ENCODE measurements at regions not wholly inside any gene's neighbourhood (a gene's known extent, or its start where the extent isn't known, plus 50 kb on each side); places are given as distances from the start of the nearest gene placed in this dataset.

GRCh38 chr4:125750399-125750798 lies 435.6 kb downstream of the FAT4 start:
- H3K9me3 ChIP-seq (ENCODE audit: control insufficient read depth, low read length), result no peaks in the 10 kb centered on the region
- no peak overlapping the region for H3K27ac ChIP-seq (ENCODE audit: low read depth in 1 of 2, low read length in 2 of 2)
- H3K4me1 ChIP-seq (ENCODE audit: control insufficient read depth in 1 of 2, insufficient read depth in 2 of 2, low read length in 2 of 2), result peaks cover 0 to 1% of the 10 kb centered on the region in 2 donors
- ATAC-seq (ENCODE audit: low FRiP score) (no peak), DNase-seq (no peak)
- 88 to 90% methylated on average over 1 of the region's 1 CpG for WGBS, 2 donors
- no peaks in the 10 kb centered on the region for H3K27me3 ChIP-seq (ENCODE audit: control insufficient read depth in 1 of 2, insufficient read depth in 2 of 2, low read length in 1 of 2)
- H3K36me3 ChIP-seq (ENCODE audit: control insufficient read depth in 1 of 2, insufficient read depth in 2 of 2, low read length in 1 of 2), result no peaks in the 10 kb centered on the region
- no peak overlapping the region for H3K4me3 ChIP-seq (ENCODE audit: low read length in 2 of 2)
- intact Hi-C loops (cut with DNase I), result no loop called here

GRCh38 chr4:125750828-125751466 lies 436.2 kb downstream of the FAT4 start:
- H3K27me3 ChIP-seq (ENCODE audit: control insufficient read depth in 1 of 2, insufficient read depth in 2 of 2, low read length in 1 of 2), result no peaks in the 10 kb centered on the region
- intact Hi-C loops (cut with DNase I), result no loop called here
- ATAC-seq (ENCODE audit: low FRiP score), result peak; percentile 83
- H3K27ac ChIP-seq (ENCODE audit: low read depth in 1 of 2, low read length in 2 of 2), result no peak overlapping the region
- DNase-seq, result no peak
- H3K36me3 ChIP-seq (ENCODE audit: control insufficient read depth in 1 of 2, insufficient read depth in 2 of 2, low read length in 1 of 2), result no peaks in the 10 kb centered on the region
- WGBS, 2 donors, result 18 to 22% methylated on average over 6 of the region's 6 CpGs
- H3K4me3 ChIP-seq (ENCODE audit: low read length in 2 of 2), result no peak overlapping the region
- H3K4me1 ChIP-seq (ENCODE audit: control insufficient read depth in 1 of 2, insufficient read depth in 2 of 2, low read length in 2 of 2), result peaks cover 0 to 1% of the 10 kb centered on the region in 2 donors
- no peaks in the 10 kb centered on the region for H3K9me3 ChIP-seq (ENCODE audit: control insufficient read depth, low read length)

- Histone ChIP-seq H3K9me3 (ENCODE audit: control insufficient read depth, low read length) (no peaks in the 10 kb centered on the region), H3K4me1 (ENCODE audit: control insufficient read depth in 1 of 2, insufficient read depth in 2 of 2, low read length in 2 of 2) (no peaks in the 10 kb centered on the region), H3K27me3 (ENCODE audit: control insufficient read depth in 1 of 2, insufficient read depth in 2 of 2, low read length in 1 of 2) (no peaks in the 10 kb centered on the region), H3K36me3 (ENCODE audit: control insufficient read depth in 1 of 2, insufficient read depth in 2 of 2, low read length in 1 of 2) (no peaks in the 10 kb centered on the region), H3K4me3 (ENCODE audit: low read length in 2 of 2) (no peak overlapping the region), H3K27ac (ENCODE audit: low read depth in 1 of 2, low read length in 2 of 2) (no peak overlapping the region)
- no peak for DNase-seq
- no peak for ATAC-seq (ENCODE audit: low FRiP score)
- 62 to 67% methylated on average over 1 of the region's 1 CpG for WGBS, 2 donors
- intact Hi-C loops (cut with DNase I), result no loop called here
Observed at GRCh38 chr4:125758438-125758837, 443.7 kb downstream of the FAT4 start.

GRCh38 chr4:125760201-125760819 lies 445.6 kb downstream of the FAT4 start:
- no peaks in the 10 kb centered on the region for H3K4me1 ChIP-seq (ENCODE audit: control insufficient read depth in 1 of 2, insufficient read depth in 2 of 2, low read length in 2 of 2)
- no peaks in the 10 kb centered on the region for H3K27me3 ChIP-seq (ENCODE audit: control insufficient read depth in 1 of 2, insufficient read depth in 2 of 2, low read length in 1 of 2)
- H3K9me3 ChIP-seq (ENCODE audit: control insufficient read depth, low read length), result no peaks in the 10 kb centered on the region
- H3K27ac ChIP-seq (ENCODE audit: low read depth in 1 of 2, low read length in 2 of 2), result no peak overlapping the region
- ATAC-seq (ENCODE audit: low FRiP score) (no peak), DNase-seq (no peak)
- intact Hi-C loops (cut with DNase I), result no loop called here
- no peaks in the 10 kb centered on the region for H3K36me3 ChIP-seq (ENCODE audit: control insufficient read depth in 1 of 2, insufficient read depth in 2 of 2, low read length in 1 of 2)
- WGBS, 2 donors, result 94% methylated on average over 2 of the region's 2 CpGs
- no peak overlapping the region for H3K4me3 ChIP-seq (ENCODE audit: low read length in 2 of 2)

- 84 to 86% methylated on average over 3 of the region's 3 CpGs for WGBS, 2 donors
- H3K4me1 ChIP-seq (ENCODE audit: control insufficient read depth in 1 of 2, insufficient read depth in 2 of 2, low read length in 2 of 2), result no peaks in the 10 kb centered on the region
- no peak overlapping the region for H3K4me3 ChIP-seq (ENCODE audit: low read length in 2 of 2)
- H3K27me3 ChIP-seq (ENCODE audit: control insufficient read depth in 1 of 2, insufficient read depth in 2 of 2, low read length in 1 of 2), result no peaks in the 10 kb centered on the region
- H3K36me3 ChIP-seq (ENCODE audit: control insufficient read depth in 1 of 2, insufficient read depth in 2 of 2, low read length in 1 of 2), result no peaks in the 10 kb centered on the region
- no peak for DNase-seq
- H3K9me3 ChIP-seq (ENCODE audit: control insufficient read depth, low read length), result no peaks in the 10 kb centered on the region
- no peak for ATAC-seq (ENCODE audit: low FRiP score)
- H3K27ac ChIP-seq (ENCODE audit: low read depth in 1 of 2, low read length in 2 of 2), result no peak overlapping the region
- intact Hi-C loops (cut with DNase I), result no loop called here
Observed at GRCh38 chr4:125760956-125761355, 446.2 kb downstream of the FAT4 start.

GRCh38 chr4:125762537-125762936 lies 447.8 kb downstream of the FAT4 start:
- intact Hi-C loops (cut with DNase I), result no loop called here
- Histone ChIP-seq H3K9me3 (ENCODE audit: control insufficient read depth, low read length) (no peaks in the 10 kb centered on the region), H3K4me3 (ENCODE audit: low read length in 2 of 2) (no peak overlapping the region), H3K27me3 (ENCODE audit: control insufficient read depth in 1 of 2, insufficient read depth in 2 of 2, low read length in 1 of 2) (no peaks in the 10 kb centered on the region), H3K36me3 (ENCODE audit: control insufficient read depth in 1 of 2, insufficient read depth in 2 of 2, low read length in 1 of 2) (no peaks in the 10 kb centered on the region), H3K27ac (ENCODE audit: low read depth in 1 of 2, low read length in 2 of 2) (no peak overlapping the region), H3K4me1 (ENCODE audit: control insufficient read depth in 1 of 2, insufficient read depth in 2 of 2, low read length in 2 of 2) (no peaks in the 10 kb centered on the region)
- DNase-seq (no peak), ATAC-seq (ENCODE audit: low FRiP score) (no peak)
- 75 to 80% methylated on average over 3 of the region's 3 CpGs for WGBS, 2 donors

- Histone ChIP-seq H3K4me1 (ENCODE audit: control insufficient read depth in 1 of 2, insufficient read depth in 2 of 2, low read length in 2 of 2) (no peaks in the 10 kb centered on the region), H3K27ac (ENCODE audit: low read depth in 1 of 2, low read length in 2 of 2) (no peak overlapping the region), H3K36me3 (ENCODE audit: control insufficient read depth in 1 of 2, insufficient read depth in 2 of 2, low read length in 1 of 2) (no peaks in the 10 kb centered on the region), H3K9me3 (ENCODE audit: control insufficient read depth, low read length) (no peaks in the 10 kb centered on the region), H3K27me3 (ENCODE audit: control insufficient read depth in 1 of 2, insufficient read depth in 2 of 2, low read length in 1 of 2) (no peaks in the 10 kb centered on the region), H3K4me3 (ENCODE audit: low read length in 2 of 2) (no peak overlapping the region)
- ATAC-seq (ENCODE audit: low FRiP score) (no peak), DNase-seq (no peak)
- intact Hi-C loops (cut with DNase I), result no loop called here
Observed at GRCh38 chr4:125765941-125766340, 451.2 kb downstream of the FAT4 start.

GRCh38 chr4:125770814-125771398 lies 456.2 kb downstream of the FAT4 start:
- no peak for ATAC-seq (ENCODE audit: low FRiP score)
- H3K9me3 ChIP-seq (ENCODE audit: control insufficient read depth, low read length), result no peaks in the 10 kb centered on the region
- no peaks in the 10 kb centered on the region for H3K27me3 ChIP-seq (ENCODE audit: control insufficient read depth in 1 of 2, insufficient read depth in 2 of 2, low read length in 1 of 2)
- no peak overlapping the region for H3K4me3 ChIP-seq (ENCODE audit: low read length in 2 of 2)
- 58 to 64% methylated on average over 6 of the region's 6 CpGs for WGBS, 2 donors
- DNase-seq, result no peak
- intact Hi-C loops (cut with DNase I), result no loop called here
- no peaks in the 10 kb centered on the region for H3K36me3 ChIP-seq (ENCODE audit: control insufficient read depth in 1 of 2, insufficient read depth in 2 of 2, low read length in 1 of 2)
- H3K4me1 ChIP-seq (ENCODE audit: control insufficient read depth in 1 of 2, insufficient read depth in 2 of 2, low read length in 2 of 2), result no peaks in the 10 kb centered on the region
- no peak overlapping the region for H3K27ac ChIP-seq (ENCODE audit: low read depth in 1 of 2, low read length in 2 of 2)

- no peak overlapping the region for H3K27ac ChIP-seq (ENCODE audit: low read depth in 1 of 2, low read length in 2 of 2)
- no peak for DNase-seq
- no peaks in the 10 kb centered on the region for H3K9me3 ChIP-seq (ENCODE audit: control insufficient read depth, low read length)
- no peaks in the 10 kb centered on the region for H3K36me3 ChIP-seq (ENCODE audit: control insufficient read depth in 1 of 2, insufficient read depth in 2 of 2, low read length in 1 of 2)
- no peak overlapping the region for H3K4me3 ChIP-seq (ENCODE audit: low read length in 2 of 2)
- intact Hi-C loops (cut with DNase I), result no loop called here
- no peaks in the 10 kb centered on the region for H3K27me3 ChIP-seq (ENCODE audit: control insufficient read depth in 1 of 2, insufficient read depth in 2 of 2, low read length in 1 of 2)
- WGBS, 2 donors, result 97% methylated on average over 1 of the region's 1 CpG
- no peaks in the 10 kb centered on the region for H3K4me1 ChIP-seq (ENCODE audit: control insufficient read depth in 1 of 2, insufficient read depth in 2 of 2, low read length in 2 of 2)
- ATAC-seq (ENCODE audit: low FRiP score), result no peak
Observed at GRCh38 chr4:125772680-125773079, 457.9 kb downstream of the FAT4 start.
